Renal pelvis (tissue), 1 donor: ENCODE measurements at regions not wholly inside any gene's neighbourhood (a gene's known extent, or its start where the extent isn't known, plus 50 kb on each side); places are given as distances from the start of the nearest gene placed in this dataset.

ENCODE experiments used
- DNase-seq: peaks from one replicate; pipeline ENCODE4 v3.0.0-alpha.2; 2013

DNA sequence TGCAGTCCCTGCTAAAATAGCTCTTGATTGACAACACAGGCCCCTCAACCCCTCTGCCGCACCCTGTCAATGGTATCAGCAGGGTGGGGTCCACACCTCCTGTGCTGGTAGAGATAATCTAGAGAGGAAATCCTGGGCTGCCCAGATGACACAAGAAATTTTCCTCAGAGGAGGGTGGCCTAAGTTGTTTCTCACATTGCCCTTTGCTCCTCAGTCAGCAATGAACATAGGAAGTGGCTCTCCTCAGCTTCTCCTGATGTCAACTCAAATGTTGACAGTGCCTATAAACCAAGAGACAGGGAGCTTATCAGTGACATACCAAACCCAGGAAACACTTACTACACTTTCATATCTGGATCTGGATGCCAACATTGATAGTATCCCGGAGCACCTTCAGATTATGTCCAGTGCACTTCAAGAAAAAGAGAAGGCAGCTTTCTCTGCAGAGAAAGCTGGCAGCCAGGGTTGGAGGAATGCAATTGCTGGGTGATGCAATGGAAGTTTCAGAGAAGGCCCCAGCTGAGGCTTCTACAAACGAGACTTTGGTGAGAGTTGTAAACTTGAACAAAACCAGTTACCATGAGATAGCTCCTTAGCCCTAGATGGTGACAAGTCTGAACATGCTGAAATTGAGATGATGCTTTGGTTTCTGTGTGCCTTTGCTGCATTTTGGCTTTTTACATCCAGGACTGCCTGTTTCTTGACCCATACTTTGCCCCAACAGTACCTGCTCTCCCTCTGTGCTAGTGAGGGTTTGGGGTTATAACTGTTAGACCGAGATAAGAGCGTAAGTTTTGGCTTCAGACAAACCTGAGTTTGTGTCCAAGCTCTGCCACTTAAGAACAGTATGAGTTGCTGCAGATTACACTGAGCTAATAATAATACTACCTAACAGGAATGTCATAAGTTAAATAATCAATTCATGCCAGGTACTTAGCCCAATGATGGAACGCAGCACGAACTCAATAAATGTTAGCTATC is 183.5 kb downstream of the NUAK1 start:
- DNase-seq, result no peak

DNA sequence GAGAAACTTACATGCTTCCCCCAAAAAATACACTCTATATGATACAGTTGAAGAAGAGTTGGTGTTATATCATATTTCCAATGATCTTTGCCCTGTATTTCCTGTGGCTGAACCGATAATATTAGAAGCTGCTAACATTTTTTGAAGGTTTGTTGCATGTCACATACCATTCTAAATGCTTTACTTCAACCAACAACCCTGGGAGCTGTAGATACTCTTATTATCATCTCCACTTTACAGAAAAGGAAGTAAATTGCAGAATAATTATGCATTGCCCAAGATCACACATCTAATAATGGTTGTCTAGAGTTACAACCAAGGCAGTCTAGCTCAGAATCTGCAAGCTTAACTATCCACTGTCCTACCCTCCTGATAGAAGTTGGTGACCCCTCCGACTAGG is 182.8 kb downstream of the NUAK1 start:
- no peak for DNase-seq

DNA sequence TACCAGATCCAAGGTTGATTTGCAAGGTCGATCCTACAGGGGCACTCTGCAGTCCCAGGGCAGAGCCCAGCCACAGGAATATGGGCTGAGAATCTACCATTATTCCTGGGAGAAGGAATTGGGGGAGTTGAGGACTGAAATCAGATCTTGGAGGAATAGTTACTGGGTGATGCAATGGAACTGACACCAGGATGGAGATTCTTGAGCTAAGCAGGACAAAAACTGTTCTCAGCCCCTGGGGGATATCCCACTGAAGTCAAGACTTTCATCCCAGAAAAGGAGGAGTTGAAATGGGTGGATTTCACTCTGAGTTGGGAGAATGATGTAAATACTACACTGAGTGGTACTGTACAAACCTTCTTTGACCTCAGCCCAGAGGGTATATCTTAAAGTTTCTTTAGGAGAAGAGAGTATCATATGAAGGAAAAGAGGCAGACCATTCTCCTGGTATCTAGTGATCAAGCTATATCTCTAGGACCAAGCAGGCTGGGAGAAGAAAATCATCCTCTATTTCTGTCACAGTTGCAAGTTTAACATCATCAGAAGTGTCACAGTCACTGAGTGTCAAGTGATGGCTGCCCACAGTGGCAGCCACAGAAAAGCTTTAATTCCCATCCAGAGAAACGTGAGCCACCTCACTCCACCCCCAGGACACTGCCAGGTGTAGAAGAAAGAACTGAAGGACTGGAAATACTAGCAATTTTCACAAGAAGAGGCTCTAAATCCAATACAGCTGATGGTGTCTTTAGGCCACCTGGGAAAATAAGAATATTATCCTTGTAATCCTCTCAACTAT is 181.9 kb downstream of the NUAK1 start:
- DNase-seq, result no peak

DNA sequence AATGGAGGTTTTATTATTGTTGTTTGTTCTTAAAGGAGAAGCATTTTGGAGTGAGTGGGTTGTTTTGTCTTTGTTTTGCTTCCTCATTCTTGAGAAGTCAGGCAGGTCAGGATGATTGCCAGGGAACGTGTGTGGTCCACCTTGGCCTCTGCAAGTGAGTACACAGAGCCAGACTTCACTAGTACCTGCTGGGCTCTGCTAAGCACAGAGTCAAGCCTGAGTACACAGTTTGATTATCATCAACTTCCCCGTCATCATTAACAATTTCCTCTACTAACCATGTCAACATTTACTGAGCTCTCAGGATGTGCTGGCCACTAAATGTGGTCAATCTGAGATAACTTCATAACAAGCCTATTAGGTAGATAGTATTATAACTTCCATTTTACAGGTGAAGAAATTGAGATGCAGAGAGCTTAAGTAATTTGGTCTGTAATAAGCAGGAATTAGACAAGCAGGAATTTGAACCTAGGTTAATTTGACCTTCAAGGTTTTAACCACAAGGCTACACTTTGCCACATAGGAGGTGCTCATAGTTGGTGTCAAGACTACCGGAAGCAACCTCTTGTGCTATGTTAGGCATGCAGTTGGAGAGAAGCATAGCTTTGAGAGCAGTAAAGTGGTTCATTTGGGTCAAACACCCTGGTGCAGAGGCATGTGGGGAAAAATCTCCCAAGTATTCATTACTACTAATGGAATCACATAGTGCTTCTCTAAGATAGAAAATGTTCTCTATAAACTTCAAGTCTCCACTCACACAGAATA is 178.3 kb downstream of the NUAK1 start:
- DNase-seq, result no peak

DNA sequence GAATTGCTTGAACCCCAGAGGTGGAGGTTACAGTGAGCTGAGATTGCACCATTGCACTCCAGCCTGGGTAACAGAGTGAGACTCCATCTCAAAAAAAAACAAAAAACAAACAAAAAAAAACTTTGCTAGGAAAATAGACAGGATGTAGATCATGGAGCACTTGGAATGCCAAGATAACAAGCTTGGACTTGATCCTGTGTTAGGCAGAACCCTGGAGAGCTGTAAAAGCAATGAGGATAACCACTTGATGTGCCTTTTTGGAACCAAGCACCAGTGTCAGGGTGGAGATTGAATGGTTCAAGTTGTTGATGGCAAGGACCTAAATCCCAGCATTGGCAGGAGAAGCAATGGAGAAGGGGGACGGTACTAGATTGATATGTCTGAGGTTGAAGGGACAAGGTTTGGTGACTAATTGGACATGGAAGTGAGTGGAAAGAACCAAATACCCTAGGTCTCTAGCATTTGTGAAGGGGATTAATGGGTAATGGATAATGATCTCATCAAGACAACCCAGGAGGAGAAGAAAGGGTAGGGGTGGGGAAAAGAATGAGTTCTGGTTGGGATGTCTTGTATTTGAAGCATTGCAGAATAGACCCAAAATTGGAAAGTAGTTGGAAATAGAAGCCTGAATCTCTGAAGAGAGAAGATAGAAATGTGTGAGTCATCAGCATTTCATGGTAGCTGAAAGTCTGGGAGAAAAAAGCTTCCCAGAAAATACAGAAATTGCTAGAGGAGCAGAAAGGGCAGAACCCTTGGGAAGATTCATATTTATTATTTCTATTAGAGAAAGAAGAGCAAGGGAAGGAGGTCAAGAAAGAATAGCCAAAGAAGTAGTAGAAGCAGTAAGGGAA is 176.7 kb downstream of the NUAK1 start:
- no peak for DNase-seq

DNA sequence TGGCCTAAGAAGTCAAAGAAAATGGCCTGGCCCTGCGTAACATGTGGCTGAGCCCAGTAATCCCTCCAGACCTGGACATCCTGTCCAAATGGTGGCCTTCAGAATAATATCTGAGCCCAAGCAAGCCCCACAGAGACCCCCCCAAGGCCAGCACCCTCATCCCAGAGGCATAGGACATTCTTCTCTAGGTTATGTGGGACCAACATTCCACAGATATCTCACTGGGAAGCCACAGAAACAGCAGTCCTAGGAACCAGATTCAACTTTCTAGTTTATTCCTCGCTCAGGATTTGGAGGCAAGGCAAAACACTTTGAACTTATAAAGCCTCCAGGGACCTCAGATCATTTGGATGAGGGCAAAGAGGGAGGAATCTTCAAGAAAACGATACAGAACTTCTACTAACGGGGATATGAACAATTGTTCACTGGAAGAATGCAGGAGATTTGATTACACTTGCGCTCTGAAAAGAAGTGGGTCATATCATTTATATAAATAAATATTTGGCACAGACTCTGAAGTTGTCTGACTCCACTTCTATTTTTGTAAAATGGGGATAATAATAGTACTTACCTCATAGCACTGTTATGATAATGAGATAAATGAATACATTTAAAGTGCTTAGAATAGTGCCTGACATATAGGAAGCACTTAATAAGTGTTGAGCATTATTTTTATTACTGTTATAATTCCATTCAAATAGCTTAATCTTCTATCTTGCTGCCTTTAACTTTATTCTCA is 171.5 kb downstream of the NUAK1 start:
- no peak for DNase-seq

DNA sequence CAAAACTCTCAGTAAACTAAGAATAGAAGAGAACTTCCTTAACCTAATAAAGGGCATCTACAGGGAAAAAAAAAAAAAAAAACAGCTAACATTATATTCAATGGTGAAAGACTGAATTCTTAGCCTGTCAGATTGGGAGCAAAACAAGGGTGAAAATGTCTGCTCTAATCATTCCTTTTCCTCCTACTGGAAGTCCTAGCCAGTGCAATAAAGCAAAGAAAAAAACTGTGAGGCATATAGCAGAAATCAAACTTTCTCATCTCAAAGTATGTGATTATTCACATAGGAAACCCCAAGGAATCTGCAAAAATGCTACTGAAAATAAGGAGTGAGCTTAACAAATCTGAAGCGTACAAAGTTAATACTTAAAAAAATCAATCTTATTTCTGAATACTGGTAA is 170.7 kb downstream of the NUAK1 start:
- no peak for DNase-seq

DNA sequence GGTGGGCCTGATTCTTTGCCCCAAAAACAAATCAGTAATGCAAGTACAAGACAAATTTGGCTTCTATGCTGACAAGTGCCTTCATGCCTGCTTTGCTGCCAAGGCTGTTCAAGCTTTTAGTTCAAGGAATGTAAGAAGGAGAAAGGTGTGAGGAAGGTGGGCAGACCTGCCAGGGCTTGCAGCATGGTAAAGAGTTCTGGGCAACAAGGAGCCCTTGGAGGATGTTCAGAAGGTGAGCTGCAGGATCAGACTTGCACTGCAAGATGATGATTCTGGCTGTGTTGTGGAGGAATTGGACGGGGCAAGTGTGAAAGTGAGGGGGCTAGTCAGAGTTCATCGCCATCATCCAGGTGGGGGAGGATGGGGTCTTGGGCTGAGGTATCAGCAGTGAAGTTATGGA is 167.9 kb downstream of the NUAK1 start:
- no peak for DNase-seq

DNA sequence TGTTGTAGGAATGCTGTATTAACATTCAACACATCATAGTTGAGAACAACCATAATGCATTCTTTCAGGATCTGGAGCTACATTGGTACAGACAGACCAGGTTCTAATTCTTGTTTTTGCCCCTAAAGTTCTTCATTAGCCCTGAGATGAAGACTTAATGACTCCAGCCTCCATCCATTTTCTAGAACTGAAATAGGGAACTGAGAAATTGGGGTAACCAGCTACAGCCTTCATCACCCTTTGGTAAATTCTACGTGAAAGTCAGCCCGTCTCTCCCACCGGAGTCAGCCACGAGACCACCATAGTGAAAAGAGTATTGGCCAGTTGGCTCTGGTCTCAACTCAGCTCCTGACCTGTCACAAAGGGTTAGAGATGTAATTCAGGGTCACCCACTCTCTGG is 164.0 kb downstream of the NUAK1 start:
- DNase-seq, result no peak

DNA sequence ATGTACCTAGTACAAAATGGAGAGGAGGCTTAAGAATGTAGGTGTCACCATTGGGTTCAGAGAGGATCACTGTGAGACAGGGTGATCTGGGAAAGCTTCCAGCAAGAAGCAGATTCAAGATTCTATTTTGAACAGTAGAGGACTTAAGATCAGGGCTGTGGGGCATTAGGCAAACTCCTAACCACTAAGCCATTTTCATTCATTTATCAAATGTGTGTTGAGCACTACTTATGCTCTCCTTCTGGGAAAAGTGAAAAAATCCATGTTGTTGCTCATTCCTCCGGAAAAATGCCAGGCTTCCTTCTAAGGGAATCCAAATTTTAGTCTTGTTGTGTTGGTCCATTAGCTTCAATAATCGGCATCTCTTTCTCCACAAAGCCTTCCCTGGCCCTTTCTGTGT is 163.4 kb downstream of the NUAK1 start:
- DNase-seq, result no peak

DNA sequence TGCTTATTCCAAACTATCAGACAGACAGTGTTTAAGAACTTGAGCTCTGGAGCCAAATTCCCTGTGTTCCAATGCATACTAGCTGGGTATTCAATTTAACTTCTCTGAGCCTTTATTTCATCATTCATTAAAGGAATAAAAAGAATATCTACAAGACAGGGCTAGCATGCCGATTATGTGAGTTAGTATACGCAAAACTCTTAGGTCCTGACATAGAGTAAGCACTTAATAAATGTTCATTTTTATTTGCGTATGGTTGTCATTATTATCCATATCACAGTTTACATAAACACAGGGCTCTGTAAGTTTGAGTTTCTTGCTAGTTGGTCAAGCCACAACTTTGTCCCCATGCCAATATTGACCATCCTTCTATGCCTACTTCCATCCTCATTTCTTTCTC is 161.5 kb downstream of the NUAK1 start:
- DNase-seq, result no peak

DNA sequence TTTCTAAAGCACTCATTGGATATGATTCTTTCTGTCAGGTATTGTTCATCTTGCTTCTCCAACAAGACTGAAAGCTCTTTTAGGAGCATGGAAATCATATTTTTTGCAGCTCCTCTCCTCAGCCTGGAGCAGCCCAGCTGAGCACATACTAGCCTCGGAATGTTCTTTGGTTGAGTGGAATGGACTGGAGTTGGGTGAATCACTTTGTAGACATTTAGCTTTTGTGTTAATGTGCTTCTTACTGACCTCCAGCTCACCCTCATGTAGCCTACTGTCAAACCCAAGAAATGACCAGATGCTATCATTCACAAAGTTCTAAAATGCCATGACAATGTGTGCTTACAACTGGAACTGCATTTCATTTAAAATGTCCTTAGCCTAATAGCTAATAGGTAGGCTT is 161.1 kb downstream of the NUAK1 start:
- DNase-seq, result no peak

DNA sequence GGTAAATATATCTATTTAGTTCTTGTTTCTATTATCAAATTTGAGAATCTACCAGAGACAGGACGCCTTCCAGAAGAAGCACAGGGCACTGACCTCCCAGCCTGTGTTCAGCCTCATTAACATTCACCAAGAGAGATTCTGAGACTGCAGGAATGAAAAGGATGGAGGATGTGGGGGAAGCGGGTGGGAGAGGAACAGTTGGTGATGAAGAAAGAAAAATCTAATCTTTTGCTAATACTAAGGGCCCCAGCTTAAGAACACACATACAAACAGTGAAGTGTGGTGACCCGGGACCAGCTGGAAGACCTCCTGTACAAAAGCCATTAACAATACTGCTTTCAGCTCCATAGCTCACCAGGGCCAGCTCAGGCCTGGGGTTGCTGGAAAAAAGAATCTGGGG is 160.5 kb downstream of the NUAK1 start:
- DNase-seq, result no peak

DNA sequence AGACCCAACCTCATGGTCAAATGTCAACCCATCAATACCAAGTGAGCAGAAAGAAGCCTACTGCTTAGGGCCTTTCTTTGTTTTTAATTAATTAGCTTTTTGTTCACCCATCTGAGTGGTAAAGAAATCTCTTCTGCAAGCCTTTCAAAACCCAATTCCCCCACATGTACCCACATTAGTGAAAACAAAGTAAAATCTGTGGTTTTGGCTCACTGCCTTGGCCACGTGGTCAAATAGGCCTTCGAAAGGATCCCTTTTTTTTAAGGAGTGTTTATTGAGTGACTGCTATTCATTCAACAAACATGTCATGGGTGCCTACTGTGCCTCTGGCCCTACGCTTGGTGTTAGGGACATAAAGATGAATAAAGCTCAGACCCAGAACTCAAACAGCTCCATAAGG is 160.1 kb downstream of the NUAK1 start:
- no peak for DNase-seq

DNA sequence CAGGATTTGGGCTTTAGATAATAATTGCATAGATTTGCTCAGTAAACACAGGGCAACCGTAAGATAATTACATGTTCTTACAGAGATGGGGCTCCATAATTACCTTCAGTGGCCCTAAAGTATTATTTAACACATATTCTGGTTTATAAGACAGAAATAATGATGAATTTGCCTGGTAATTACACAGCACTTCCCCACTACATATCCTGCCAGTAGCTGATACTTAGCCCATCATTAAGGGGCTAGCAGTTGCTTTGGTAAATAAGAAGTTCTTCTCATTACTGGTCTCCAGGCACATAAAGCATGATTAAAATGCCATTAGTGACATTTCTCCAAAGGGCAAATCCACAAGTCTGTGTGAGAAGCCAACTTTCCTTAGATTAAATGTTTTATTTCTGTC is 158.7 kb downstream of the NUAK1 start:
- DNase-seq, result no peak

DNA sequence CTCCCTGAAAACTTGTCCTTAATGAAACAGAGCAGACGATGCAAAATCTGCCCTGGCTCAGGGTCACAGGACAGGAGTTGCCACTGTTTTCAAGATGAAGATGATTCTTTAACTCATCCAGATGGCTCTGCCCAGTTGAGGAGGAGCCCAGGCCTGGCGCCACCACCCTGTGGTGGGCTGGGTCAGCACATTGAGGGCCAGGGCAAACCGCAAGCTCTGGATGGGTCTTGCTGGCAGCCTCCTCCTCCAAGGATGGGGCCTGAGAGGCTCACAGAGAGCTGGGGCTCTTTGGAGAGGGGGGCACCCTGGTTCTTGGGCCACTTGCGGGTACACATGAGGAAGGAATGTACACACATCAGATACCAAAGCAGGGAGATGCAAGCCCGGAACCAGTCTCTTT is 158.2 kb downstream of the NUAK1 start:
- no peak for DNase-seq

DNA sequence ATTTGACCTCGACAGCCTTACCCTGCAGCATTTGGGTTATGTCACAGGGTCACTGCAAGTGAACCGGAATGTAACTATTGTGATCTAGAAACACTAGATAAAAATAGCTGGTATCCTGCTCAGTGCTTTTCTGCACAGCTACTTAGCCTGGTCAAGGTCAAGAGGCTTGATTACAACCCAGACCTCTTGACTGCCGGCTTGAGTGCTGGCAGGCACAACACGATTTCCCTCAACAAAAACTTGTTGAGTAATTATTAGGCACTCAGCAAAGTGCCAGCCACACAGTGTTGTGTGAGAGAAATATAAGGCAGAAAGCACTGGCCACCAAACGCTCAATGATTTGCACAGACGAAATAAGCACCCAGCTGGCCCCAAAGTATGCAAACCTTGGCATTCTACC is 156.7 kb downstream of the NUAK1 start:
- DNase-seq, result no peak

DNA sequence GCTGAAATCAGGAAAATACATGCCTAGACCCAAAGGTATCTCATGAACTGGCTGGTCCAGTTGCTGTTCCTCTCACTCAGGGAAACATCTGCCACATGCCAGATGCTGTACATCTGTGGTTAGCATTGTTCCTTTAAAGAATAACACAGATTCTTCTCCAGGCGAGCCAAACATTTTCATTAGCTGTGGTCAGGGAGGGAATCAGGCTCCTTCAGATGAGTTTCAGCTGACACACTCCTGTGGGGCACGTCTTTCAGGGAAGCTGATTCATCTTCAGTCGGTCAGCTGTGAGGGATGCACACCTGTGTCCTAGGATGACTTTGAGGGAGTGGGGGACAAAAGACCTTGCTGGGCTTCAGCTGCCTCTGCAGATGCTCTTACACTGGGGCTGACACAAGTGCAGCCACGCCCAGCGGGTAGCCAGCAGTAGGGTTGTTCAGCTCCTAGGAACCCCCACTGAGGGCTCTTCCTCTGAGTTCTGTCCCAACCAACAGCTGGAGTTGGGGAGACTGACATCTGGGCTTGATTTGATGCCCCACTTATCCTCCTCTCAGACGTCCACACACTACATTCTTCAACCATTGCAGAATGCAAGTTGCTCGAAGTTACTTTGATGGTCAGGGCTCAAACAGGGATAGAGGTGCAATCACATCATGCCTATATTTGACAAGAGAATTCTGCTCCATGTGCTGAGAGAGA is 155.0 kb downstream of the NUAK1 start:
- DNase-seq, result no peak

DNA sequence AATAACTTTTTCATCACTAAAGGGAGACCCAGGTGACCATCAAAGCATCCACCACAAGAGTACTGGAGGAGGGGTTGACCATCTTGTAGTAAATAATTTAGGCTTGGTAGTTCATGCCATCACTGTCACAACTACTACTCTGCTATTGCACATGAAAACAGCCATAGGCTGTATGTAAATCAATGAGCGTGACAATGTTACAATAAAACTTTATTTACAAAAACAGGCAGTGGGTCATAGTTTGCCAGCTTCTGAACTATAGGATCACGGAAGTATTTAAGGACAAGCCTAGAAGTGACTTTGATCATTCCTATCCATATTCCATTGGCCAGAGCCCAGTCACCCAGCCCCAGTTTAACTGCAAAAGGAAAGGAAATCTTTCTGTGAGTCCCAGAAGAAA is 153.4 kb downstream of the NUAK1 start:
- no peak for DNase-seq
